NCI-H1105 treated with DMSO at 0.1 percent for 48 hours (cell line): ENCODE measurements at regions not wholly inside any gene's neighbourhood (a gene's known extent, or its start where the extent isn't known, plus 50 kb on each side); places are given as distances from the start of the nearest gene placed in this dataset.
"Not testable (repeated sequence)": the region's sequence is repeated elsewhere in the genome, so short reads cannot be mapped to it uniquely, and the experiment has no call there.

Experiments used
- DNase-seq: peaks from one replicate; lab custom pipeline; 2025; lab: John Stamatoyannopoulos, UW

DNA sequence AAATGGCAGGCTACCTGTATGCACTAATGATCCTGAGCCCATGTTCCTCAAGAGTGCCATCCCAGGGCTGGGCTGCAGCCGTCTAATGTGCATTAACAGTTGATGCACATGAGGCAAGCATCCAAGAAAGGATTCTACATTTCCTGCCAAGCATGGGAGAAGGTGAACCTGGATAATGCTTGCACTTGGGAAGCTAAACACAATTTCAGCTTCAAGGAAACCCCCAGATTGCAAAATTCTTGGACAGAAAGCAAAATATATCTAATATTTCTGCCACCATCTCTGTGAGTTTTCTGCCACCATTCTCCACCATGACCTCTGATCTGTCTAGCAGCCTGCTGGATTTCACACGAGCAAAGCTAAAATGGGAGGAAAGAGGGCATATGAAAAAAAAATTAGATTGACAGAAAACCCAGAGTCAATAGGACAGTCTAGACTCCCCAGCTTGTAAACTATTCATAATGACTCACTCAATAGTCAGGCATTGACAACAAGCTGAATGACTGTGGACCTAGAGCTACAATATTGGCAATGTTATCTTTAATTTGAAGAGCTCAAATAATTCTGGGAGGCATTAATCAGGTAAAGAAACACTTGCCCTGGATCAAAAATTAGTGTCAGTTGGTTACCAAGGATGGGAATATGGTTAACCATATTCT, 91.9 kb upstream of the BCL2L14 start:
- DNase-seq = no peak

DNA sequence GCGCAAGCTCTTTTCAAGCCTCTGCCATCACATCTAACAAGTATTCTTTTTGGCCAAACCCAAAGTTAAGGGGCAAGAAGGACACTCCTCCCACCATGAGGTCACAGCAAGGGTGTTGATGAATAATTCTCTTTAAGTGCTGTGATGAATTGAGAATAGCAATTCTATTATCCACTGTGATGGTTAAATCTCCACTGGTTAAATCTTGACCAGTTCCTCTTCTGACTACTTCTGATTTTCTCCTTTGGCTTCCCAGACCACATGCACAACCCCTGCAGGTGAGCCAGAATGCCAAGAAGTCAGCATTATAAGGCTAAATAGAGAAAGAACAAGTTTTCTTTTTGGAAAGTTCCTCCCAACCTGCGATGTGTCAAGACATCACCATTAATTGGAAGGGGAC, 90.6 kb upstream of the BCL2L14 start:
- no peak for DNase-seq

DNA sequence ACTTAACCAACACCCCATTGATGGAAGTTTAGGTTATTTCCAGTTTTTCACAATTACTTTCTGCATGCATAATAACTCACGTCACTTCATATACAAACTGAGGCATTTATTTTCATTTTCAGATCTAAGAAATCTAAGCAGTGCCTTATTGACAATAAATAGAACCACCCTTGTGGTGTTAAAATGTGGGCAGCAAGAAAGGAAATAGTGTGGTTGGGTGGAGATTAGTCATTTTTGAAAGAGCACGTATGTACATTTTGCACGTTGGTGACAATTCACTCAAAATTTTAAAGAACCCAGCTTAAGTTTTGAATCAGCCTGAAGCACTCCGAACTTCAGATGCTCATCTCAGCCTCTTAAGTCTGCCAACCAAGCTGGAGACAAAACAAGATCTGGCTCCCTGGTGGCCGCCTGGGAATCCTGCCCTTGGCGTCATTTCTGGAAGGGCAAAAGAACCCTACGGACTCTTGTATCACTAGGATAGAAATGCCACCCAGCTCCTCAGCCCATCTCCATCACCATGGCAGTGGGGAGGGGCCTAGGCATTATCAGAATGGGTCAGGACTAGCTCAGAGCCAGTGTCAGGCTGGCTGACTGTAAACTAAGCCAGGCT, 89.5 kb upstream of the BCL2L14 start:
- DNase-seq = no peak

DNA sequence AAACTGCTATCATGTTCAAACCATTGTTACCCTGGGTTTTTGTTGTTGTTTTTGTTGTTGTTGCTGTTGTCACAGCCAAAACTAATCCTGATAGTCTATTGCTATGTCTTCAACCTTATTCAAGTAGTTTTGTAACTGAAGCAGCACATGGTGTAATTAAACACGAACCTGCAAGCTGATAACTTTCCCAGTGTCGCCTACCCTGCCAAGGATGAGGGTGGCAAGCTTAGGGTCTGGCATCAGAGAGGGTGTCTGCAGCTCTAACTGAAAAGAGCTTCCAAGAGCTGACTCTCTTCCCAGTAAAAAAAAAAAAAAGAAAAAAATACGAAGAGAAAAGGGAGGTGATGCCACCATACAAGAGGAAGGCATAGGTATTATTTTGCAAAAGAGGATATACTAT, 86.3 kb upstream of the BCL2L14 start:
- DNase-seq = no peak

DNA sequence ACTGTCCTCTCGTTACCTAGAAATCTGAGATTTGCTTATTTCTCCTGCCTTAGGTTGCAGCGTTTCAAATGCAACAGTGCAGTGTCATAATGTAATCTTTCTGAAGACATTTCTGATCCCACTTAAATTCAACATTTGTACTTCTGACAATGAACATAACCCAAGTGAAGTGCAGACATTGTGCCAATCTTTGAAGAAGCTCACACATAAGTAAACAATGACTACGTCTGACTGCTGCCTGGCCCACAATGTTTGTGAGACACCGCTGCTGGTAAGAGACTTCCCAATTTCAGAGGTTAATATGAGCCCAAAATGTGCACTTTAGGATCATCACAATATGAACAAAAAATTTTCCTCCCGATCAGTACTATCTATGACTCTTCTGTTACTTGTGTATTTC, 84.6 kb upstream of the BCL2L14 start:
- DNase-seq = no peak

DNA sequence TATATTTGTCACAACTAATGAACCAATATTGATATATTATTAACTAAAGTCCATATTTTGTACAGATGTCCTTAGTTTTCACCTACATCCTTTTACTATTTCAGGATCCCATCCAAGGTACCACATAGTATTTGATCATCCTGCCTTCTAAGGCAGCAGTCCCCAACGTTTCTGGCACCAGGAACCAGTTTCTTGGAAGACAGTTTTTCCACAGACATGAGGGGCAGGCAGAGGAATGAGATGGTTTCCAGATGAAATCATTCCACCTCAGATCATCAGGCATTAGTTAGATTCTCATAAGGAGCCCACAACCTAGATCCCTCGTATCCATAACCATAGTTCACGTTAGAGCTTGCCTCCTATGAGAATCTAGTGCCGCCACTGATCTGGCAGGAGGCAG, 82.8 kb upstream of the BCL2L14 start:
- DNase-seq = no peak

DNA sequence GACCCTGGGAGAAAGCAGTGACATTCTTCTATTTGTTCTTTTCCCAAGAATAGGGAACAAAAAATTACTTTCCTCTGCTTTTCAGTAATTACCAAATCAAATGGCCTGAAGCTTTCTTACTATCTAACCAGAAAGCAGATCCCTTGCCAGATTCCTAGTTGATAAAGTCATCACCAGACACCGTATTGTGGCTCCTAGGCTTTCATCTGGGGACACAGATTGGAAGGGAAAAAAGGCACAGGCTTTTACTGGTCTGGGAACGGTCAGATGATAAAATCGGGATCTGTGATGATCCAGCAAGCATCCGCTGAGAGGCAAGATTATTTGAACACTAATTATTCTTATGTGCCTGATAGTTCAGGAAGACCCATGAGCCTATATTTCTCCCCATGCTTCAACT, 79.1 kb upstream of the BCL2L14 start:
- DNase-seq = no peak

DNA sequence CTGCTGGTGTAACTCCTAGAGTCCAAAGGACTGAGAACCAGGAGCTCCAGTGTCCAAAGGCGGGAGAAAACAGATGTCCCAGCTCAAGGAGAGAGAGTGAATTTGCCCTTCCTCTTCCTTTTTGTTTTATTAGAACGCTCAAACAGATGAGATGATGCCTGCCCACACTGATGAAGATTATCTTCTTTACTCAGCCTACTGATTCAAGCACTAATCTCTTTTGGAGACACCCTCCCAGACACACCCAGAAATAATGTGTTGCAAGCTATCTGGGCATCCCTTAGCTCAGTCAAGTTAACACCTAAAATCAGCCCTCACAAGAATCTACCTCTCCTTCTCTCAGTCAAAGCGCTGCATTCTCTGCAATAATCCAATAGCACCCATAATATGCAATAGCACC, 78.2 kb upstream of the BCL2L14 start:
- no peak for DNase-seq

DNA sequence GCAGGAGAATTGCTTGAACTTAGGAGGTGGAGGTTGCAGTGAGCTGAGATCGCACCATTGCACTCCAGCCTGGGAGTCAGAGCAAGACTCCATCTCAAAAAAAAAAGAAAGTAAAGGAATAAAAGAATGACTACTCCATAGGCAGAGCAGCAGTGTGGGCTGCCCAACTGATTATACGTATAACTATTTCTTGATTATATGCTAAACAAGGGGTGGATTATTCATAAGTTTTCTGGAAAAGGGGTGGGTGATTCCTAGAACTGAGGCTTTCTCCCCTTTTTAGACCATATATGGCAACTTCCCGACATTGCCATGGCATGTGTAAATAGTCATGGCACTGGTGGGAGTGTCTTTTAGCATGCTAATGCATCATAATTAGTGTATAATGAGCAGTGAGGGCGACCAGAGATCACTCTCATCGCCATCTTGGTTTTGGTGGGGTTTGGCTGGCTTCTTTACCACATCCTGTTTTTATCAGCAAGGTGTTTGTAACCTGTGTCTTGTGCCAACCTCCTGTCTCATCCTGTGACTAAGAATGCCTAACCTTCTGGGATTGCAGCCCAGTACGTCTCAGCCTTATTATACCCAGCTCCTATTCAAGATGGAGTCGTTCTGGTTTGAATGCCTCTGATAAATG, 72.3 kb upstream of the BCL2L14 start:
- DNase-seq = not testable (repeated sequence)

DNA sequence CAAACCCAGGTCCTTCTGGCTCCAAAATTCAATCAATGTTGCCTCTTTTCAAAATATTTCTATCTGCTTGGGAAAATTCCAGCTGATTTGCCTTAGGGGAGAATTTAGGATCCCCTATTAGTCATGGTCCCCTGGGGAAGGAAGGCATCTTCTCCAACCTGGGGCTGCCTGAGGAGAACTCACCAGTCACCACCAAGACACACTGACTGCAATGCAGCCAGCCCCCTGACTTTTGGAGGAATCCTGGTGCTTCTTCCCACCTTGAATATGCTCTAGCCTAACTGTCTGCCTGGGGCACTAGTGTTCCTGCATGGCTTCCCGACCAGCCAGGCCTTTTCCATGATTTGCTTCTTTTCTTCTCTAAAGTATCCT, 71.8 kb upstream of the BCL2L14 start:
- no peak for DNase-seq

DNA sequence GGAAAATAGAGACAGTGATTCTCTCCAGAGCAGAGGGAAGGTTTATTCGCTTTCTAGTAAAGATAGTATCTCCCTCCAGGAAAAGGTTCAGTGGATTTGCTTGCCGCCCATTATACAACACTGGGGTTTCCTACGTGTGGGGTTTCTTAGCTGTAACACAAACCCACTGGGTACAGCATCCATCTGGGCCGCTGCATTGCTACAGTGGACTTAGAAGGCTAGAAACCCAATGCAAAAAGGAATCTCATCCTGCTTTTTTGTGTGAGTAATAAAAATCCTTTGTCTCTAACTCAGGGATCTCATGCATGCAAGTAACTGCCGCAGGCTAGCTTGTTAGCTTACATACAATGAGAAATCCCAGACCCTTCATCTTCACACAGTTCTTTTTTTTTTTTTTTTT, 67.1 kb upstream of the BCL2L14 start:
- no peak for DNase-seq

DNA sequence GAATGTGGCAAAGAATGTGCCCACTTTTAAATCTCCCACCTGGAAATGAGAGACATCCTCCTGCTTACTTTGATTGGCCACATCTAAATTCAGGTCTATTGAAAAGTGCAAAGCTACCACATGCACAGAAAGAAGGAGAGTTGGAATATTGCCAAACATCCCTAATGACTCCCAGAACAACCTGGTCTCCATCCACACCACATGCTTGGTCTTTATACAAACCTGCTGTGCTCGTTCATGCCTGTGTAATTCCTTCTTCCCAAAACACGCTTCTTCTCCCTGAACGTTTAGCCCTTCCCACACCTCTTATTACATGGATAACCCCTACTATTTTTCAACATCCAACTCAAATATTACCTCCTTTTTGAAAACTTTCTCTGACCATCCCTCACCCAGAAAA, 66.2 kb upstream of the BCL2L14 start:
- peak; percentile 66 for DNase-seq

DNA sequence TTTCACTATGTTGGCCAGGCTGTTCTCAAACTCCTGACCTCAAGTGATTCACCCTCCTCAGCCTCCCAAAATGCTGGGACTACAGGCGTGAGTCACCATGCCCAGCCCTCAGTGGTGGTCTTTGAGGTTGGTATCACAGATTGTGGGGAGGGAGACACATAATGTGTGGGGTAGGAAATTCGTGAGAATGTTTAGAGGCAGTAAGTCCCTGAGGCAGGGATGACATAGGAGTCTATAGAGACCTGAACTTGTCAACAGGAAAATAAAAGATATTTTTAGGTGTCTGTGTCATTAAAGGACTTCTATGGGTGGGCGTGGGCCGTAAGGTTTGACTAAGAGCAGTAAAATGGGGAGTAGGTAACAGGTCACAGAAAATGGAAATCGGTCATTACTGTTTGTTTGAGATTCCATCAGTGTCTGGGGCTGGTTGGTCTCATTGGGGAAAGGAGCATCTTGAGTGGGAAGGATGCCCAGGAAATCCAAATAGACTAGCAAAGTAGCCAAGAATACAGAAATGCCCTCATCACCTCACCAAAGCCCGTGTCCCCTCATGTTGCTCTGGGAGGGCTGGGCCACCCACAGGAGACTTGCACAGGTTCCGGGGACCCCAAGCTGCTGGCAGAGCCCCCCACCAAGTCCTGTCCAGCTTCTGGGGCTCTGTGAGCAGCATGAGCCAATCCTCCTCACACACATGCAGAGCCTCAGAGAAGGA, 63.6 kb upstream of the BCL2L14 start:
- no peak for DNase-seq

DNA sequence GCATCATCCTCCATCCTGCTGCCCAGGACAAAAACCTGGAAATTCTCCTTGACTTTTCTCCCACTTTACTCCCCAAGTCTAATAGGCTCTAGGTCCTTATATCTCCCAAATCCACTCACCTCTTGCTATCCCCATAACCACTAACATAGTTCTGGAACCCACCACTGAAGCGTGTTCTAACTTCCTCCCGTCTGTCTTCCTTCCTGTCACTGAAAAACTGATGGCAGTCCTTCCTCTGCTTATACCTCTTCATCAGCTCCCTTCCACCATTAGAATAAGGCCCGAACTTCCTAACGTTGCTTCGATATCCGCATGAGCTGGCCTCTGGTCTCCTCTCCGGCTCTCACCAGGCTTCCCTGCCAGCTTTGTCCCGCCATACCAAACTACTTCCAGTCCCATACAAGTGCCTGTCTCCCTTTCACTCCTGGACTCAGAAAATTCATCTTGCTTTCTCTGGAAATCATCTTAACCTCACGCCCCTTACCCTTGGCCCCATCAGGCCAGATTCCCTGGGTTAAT, 63.0 kb upstream of the BCL2L14 start:
- DNase-seq = no peak

DNA sequence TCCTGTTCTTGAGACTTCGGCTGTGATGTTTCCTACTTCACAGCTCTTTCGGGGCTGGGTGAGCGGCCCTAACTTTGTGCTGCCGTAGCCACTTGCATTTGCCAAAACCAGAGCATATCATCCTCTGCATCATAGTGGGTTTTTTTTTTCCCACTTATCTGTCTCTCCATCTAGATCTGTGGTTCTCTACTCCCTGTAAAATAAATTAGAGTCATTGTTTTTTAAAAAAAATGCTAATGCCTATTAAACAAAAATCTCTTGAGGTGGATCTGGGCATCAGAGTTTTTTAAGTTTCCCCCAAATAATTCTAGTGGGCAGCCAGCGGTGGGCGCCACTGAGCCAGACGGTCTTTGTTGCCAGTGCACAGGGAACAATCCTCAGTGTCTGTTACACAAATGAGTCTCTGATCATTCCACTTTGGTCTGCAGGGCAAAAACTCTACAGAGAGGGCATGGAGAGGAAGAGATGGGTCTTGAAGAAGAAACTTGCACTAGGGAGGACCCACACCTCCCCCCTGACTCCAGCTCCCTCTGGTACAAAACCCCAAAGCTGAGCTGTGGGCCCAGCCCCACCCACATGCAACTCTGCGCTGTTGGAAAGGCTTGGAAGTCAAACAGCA, 62.4 kb upstream of the BCL2L14 start:
- no peak for DNase-seq

DNA sequence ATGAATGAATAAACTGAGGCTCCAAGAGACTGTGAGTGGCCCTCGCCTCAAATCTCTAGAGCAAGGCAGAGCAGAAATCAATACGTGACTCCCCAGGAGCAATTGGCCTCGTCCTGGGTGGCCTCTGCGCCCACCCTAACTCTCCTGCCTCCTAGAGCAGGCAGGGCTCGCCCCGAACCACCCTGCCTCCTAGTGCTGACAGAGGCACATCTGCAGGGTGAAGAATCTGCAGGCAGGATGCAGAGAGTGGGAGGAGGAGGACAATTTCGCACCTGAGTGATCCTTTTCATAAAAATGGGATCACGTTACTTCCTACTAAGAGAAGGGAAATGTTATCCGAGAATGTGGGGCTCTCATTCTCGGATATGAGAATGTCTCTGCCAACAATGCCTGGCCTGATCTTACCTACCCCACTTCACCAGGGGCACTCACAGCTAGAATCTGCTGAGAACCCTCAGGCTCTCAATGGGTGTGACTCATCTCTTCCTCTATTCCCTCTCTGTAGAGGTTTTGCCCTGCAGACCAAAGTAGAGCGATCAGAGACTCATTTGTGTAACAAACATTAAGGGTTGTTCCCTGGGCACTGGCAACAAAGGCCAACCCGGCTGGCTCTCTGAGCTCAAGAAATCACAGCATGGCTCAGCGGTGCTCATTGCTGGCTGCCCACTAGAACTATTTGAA, 61.7 kb upstream of the BCL2L14 start:
- peak; percentile 83 for DNase-seq

DNA sequence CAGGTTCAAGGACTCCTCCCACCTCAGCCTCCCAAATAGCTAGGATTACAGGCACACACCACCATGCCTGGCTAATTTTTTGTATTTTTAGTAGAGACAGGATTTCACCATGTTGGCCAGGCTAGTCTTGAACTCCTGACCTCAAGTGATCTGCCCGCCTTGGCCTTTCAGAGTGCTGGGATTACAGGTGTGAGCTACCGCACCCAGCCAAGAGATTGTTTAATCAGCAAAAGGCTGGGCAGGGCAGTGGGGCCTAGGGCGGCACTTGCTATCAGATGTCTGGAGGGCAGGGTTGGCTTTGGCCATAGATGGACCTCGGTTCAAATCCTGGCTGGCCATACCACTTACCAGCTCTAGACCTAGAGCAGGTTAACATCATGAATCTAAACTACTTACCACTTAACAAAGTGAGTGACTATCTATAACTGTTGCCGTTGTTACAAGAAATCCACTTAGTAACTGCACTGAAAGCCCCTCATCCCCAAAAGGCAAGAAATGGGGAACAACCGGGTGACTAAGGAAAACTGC, 60.9 kb upstream of the BCL2L14 start:
- not testable (repeated sequence) for DNase-seq

DNA sequence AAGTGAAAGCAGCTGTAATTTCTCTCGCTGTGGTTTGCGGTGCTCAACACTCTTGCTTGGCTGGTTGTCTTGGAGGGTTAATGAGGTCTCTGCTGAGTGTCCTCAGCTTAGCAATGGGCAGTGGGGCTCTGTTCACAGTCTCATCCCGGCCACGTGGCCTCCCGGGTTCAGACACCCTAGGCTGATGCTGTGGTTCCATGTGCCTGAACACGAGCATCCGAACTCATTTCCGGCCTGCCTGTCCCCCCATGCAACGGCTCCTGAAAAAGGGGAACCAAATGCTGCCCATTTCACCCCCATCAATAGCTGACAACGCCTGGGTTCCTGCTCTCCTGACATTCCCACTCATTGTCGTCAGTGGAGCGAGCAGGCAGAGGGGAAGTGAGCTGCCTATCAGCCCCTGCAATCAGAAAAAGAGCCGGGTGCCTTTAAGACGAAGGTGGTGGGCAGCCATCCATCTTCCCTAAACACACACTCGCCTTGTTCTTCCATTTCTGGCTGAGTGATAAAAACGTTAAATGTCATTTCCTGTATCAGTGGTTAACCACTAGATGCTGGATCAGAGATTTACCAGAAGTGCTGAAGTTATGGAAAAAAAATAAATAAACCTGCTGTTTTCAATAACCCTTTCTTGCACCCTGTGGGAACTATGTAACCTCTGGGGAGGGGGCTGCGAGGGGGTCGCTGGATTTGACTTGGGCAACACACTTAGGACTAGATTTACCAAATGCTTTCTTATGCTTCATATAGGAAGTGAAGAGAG, 60.3 kb upstream of the BCL2L14 start:
- DNase-seq = no peak

DNA sequence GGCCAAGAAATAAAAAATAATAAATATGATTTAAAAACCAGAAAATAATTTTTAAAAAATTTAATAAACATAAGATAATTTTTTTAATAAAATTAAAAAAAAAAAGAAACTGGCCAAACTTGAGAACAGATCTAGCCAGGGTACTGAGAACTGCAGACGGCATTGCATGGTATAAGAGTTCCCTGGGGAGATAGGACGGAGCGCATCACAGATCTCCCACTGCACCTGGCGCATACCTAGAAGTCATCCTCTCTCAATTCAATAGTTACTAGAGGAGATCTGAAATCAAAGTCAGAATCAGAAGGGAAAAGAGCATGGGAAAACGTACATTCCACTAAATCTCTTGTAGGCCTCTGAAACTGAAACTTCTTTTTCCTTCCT, 58.9 kb upstream of the BCL2L14 start:
- DNase-seq = no peak

DNA sequence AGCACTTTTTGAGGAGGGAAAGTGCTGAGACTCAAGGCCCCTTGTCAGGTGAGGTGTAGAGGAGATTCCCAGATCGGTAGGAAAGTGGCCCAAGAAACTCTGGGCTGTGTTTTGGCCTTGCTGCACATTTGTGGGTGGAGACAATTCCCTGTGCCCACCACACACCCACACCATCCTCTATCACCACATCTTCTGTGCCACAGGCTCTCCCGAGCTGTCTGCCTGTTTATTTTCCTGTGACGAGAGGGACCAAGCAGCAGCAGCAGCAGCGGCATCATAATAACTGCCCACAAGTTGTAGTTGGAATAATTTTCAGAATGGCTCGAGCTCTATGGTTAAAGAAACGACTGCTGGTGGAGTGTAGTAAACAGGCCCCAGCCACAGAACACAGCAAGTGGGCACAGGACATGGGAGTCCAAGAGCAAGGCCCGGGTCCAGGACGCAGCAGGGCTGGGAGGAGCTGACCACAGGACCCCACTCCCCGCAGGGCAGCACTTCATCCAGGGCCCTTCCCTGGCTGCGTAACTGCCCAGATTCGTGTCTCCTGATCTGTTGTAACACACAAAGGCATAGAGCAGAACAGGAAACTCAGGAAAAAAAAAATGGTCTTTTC, 55.6 kb upstream of the BCL2L14 start:
- no peak for DNase-seq
